Activated CD8-positive, alpha-beta T cell treated with anti-CD3 and anti-CD28 coated beads for 36 hours (primary cell): ENCODE measurements at regions not wholly inside any gene's neighbourhood (a gene's known extent, or its start where the extent isn't known, plus 50 kb on each side); places are given as distances from the start of the nearest gene placed in this dataset.

Experiments
- ATAC-seq: fragments of 200-7000 bp; cut with Tn5 transposase; one replicate; pipeline ENCODE4 v1.10.0; 2021; ENCODE audit warnings: mild to moderate bottlenecking, moderate library complexity
- CTCF ChIA-PET: fragments of 350-600 bp; sonication (Branson Sonifier 250); formaldehyde crosslinking; loops from one replicate; lab custom pipeline; 2021; ENCODE audit warnings: antibody characterized with exemption; lab: Charles Lee
- POLR2A ChIA-PET: fragments of 350-600 bp; sonication (Branson Sonifier 250); formaldehyde crosslinking; loops from one replicate; lab custom pipeline; 2021; ENCODE audit warnings: antibody characterized with exemption; lab: Charles Lee
- DNase-seq: peaks from one replicate; pipeline ENCODE4 v3.0.0-alpha.2; 2020
- H3K27ac Mint-ChIP-seq: one replicate; pipeline ENCODE4 v1.8.0; 2021; ENCODE audit warnings: mild to moderate bottlenecking, mixed read lengths
- H3K27me3 Mint-ChIP-seq: one replicate; pipeline ENCODE4 v1.8.0; 2021; ENCODE audit warnings: mixed read lengths
- H3K36me3 Mint-ChIP-seq: one replicate; pipeline ENCODE4 v1.8.0; 2021; ENCODE audit warnings: low read depth, mixed read lengths
- H3K4me1 Mint-ChIP-seq: one replicate; pipeline ENCODE4 v1.8.0; 2021; ENCODE audit warnings: low read depth, mixed read lengths
- H3K4me3 Mint-ChIP-seq: one replicate; pipeline ENCODE4 v1.8.0; 2021; ENCODE audit warnings: mild to moderate bottlenecking, moderate library complexity, mixed read lengths
- H3K9me3 Mint-ChIP-seq: one replicate; pipeline ENCODE4 v1.8.0; 2021; ENCODE audit warnings: mixed read lengths
- CTCF ChIP-seq: fragments of 200-600 bp; IDR thresholded peaks from one replicate; pipeline ENCODE4 v1.8.0; 2022; ENCODE audit warnings: antibody characterized with exemption, mild to moderate bottlenecking
- intact Hi-C: fragments of 100-400 bp; cut with micrococcal nuclease; formaldehyde crosslinking; loops from one replicate; pipeline ENCODE4 v1.10.0; 2022

- ATAC-seq (no peak), DNase-seq (no peak)
- Mint-ChIP-seq H3K4me3 (no peak overlapping the region), H3K9me3 (no peaks in the 10 kb centered on the region), H3K27me3 (peaks cover 2% of the 10 kb centered on the region), H3K36me3 (no peaks in the 10 kb centered on the region), H3K27ac (no peak overlapping the region), H3K4me1 (no peaks in the 10 kb centered on the region)
- no peak for TF ChIP-seq CTCF
- CTCF ChIA-PET = no interaction called here
- POLR2A ChIA-PET = no interaction called here
- intact Hi-C loops = no loop called here
Observed at GRCh38 chr22:47548953-47549740, 786.7 kb downstream of the TBC1D22A start.

GRCh38 chr22:47547881-47548650 is 785.6 kb downstream of the TBC1D22A start:
- no peak for ATAC-seq
- POLR2A ChIA-PET = no interaction called here

GRCh38 chr22:47547239-47547661 is 784.8 kb downstream of the TBC1D22A start:
- Mint-ChIP-seq H3K9me3 (no peaks in the 10 kb centered on the region), H3K4me1 (no peaks in the 10 kb centered on the region), H3K36me3 (no peaks in the 10 kb centered on the region), H3K27me3 (no peaks in the 10 kb centered on the region), H3K4me3 (no peak overlapping the region), H3K27ac (no peak overlapping the region)
- ChIA-PET CTCF (no interaction called here), POLR2A (no interaction called here)
- TF ChIP-seq CTCF = no peak
- no peak for DNase-seq
- no peak for ATAC-seq
- intact Hi-C loops = no loop called here

More at GRCh38 chr22:47547881-47548650, 785.6 kb downstream of the TBC1D22A start:
- no peaks in the 10 kb centered on the region for H3K27me3 Mint-ChIP-seq
- H3K9me3 Mint-ChIP-seq = no peaks in the 10 kb centered on the region
- no peak for DNase-seq
- intact Hi-C loops = no loop called here
- no peak for TF ChIP-seq CTCF
- CTCF ChIA-PET = no interaction called here
- H3K4me1 Mint-ChIP-seq = no peaks in the 10 kb centered on the region
- no peak overlapping the region for H3K4me3 Mint-ChIP-seq
- no peak overlapping the region for H3K27ac Mint-ChIP-seq
- H3K36me3 Mint-ChIP-seq = no peaks in the 10 kb centered on the region

GRCh38 chr22:47544696-47545095 is 782.2 kb downstream of the TBC1D22A start:
- Mint-ChIP-seq H3K36me3 (no peaks in the 10 kb centered on the region), H3K27me3 (no peaks in the 10 kb centered on the region), H3K4me3 (no peak overlapping the region), H3K9me3 (no peaks in the 10 kb centered on the region), H3K4me1 (no peaks in the 10 kb centered on the region), H3K27ac (no peak overlapping the region)
- TF ChIP-seq CTCF = no peak
- ChIA-PET POLR2A (no interaction called here), CTCF (no interaction called here)
- intact Hi-C loops = no loop called here
- DNase-seq (no peak), ATAC-seq (no peak)

GRCh38 chr22:47543447-47543846 is 781.0 kb downstream of the TBC1D22A start:
- DNase-seq (no peak), ATAC-seq (no peak)
- H3K27ac Mint-ChIP-seq = no peak overlapping the region
- no peak overlapping the region for H3K4me3 Mint-ChIP-seq
- no peaks in the 10 kb centered on the region for H3K4me1 Mint-ChIP-seq
- ChIA-PET POLR2A (no interaction called here), CTCF (no interaction called here)
- no peaks in the 10 kb centered on the region for H3K36me3 Mint-ChIP-seq
- TF ChIP-seq CTCF = no peak
- no peaks in the 10 kb centered on the region for H3K9me3 Mint-ChIP-seq
- no peaks in the 10 kb centered on the region for H3K27me3 Mint-ChIP-seq
- intact Hi-C loops = no loop called here
